ENCODE measurements at regions not wholly inside any gene's neighbourhood (a gene's known extent, or its start where the extent isn't known, plus 50 kb on each side); places are given as distances from the start of the nearest gene placed in this dataset.

DNA sequence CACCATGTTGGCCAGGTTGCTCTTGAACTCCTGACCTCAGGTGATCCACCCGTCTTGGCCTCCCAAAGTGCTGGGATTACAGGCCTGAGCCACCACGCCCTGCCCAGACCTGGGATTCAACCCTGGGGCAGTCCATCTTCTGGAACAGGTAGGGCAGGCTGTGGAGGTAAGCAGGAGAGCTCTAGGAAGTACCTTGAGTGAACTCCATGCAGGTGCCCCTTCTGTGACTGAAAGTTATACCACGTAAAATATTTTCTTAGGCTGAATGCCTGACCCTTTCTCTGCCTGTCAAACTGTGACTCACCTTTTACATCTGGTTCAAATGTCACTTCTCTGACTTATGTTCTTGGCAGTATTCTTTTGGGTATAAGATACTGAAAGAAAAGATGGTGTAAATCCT lies 86.7 kb upstream of the ELAC2 start:
- TF ChIP-seq, protein P1, sequence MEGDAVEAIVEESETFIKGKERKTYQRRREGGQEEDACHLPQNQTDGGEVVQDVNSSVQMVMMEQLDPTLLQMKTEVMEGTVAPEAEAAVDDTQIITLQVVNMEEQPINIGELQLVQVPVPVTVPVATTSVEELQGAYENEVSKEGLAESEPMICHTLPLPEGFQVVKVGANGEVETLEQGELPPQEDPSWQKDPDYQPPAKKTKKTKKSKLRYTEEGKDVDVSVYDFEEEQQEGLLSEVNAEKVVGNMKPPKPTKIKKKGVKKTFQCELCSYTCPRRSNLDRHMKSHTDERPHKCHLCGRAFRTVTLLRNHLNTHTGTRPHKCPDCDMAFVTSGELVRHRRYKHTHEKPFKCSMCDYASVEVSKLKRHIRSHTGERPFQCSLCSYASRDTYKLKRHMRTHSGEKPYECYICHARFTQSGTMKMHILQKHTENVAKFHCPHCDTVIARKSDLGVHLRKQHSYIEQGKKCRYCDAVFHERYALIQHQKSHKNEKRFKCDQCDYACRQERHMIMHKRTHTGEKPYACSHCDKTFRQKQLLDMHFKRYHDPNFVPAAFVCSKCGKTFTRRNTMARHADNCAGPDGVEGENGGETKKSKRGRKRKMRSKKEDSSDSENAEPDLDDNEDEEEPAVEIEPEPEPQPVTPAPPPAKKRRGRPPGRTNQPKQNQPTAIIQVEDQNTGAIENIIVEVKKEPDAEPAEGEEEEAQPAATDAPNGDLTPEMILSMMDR (IDR thresholded peaks at IDR 0.05): no peak
- no peak for TF ChIP-seq POLR2A (IDR thresholded peaks at IDR 0.05)

Data from stomach (tissue), 4 donors.